Upper lobe of right lung (tissue), 1 donor: ENCODE measurements at regions not wholly inside any gene's neighbourhood (a gene's known extent, or its start where the extent isn't known, plus 50 kb on each side); places are given as distances from the start of the nearest gene placed in this dataset.

Source experiments
- ATAC-seq: fragments of 200-7000 bp; cut with Tn5 transposase; one replicate; pipeline ENCODE4 v1.9.1; 2020; ENCODE audit warnings: mild to moderate bottlenecking, moderate library complexity
- DNase-seq: peaks from one replicate; pipeline ENCODE4 v3.0.0-alpha.2; 2020
- H3K27ac ChIP-seq: fragments of 200-600 bp; one replicate; pipeline ENCODE4 v1.8.0; 2022
- H3K27me3 ChIP-seq: fragments of 200-600 bp; one replicate; pipeline ENCODE4 v1.8.0; 2022; ENCODE audit warnings: mild to moderate bottlenecking
- H3K36me3 ChIP-seq: fragments of 200-600 bp; one replicate; pipeline ENCODE4 v1.8.0; 2022
- H3K4me1 ChIP-seq: fragments of 200-600 bp; one replicate; pipeline ENCODE4 v1.8.0; 2022
- H3K4me3 ChIP-seq: fragments of 200-600 bp; one replicate; pipeline ENCODE4 v1.8.0; 2022; ENCODE audit warnings: mild to moderate bottlenecking
- H3K9me3 ChIP-seq: fragments of 200-600 bp; one replicate; pipeline ENCODE4 v1.8.0; 2022
- CTCF ChIP-seq: fragments of 200-600 bp; IDR thresholded peaks from one replicate; pipeline ENCODE4 v1.8.0; 2022; ENCODE audit warnings: antibody characterized with exemption
- intact Hi-C: fragments of 100-400 bp; cut with DNase I; formaldehyde crosslinking; loops from one replicate; pipeline ENCODE4 v1.11.0; 2022
- donor health status: DM: no; HTN: yes; CAD: no; lungs with severe emphysema.

- no peaks in the 10 kb centered on the region for H3K4me1 ChIP-seq
- H3K4me3 ChIP-seq, result no peak overlapping the region
- H3K9me3 ChIP-seq, result no peaks in the 10 kb centered on the region
- H3K27me3 ChIP-seq, result peaks cover 5% of the 10 kb centered on the region
- no peak for TF ChIP-seq CTCF
- ATAC-seq (peak; percentile 62), DNase-seq (no peak)
- intact Hi-C loops, result no loop called here
- H3K36me3 ChIP-seq, result no peaks in the 10 kb centered on the region
- H3K27ac ChIP-seq, result no peak overlapping the region
Measured at GRCh38 chr20:40782043-40782368, 93.0 kb upstream of the MAFB start.

GRCh38 chr20:40785346-40785745 is 96.3 kb upstream of the MAFB start:
- peaks cover 5% of the 10 kb centered on the region for H3K27me3 ChIP-seq
- no peak for ATAC-seq
- no peaks in the 10 kb centered on the region for H3K9me3 ChIP-seq
- H3K4me1 ChIP-seq, result no peaks in the 10 kb centered on the region
- no peak overlapping the region for H3K4me3 ChIP-seq
- H3K27ac ChIP-seq, result no peak overlapping the region
- no peaks in the 10 kb centered on the region for H3K36me3 ChIP-seq
- intact Hi-C loops, result no loop called here
- DNase-seq, result no peak
- TF ChIP-seq CTCF, result no peak

- H3K4me1 ChIP-seq, result no peaks in the 10 kb centered on the region
- DNase-seq (no peak), ATAC-seq (no peak)
- no peaks in the 10 kb centered on the region for H3K36me3 ChIP-seq
- peaks cover 5% of the 10 kb centered on the region for H3K27me3 ChIP-seq
- intact Hi-C loops, result no loop called here
- no peak for TF ChIP-seq CTCF
- no peak overlapping the region for H3K27ac ChIP-seq
- H3K4me3 ChIP-seq, result no peak overlapping the region
- no peaks in the 10 kb centered on the region for H3K9me3 ChIP-seq
Measured at GRCh38 chr20:40786336-40786735, 97.3 kb upstream of the MAFB start.

DNA sequence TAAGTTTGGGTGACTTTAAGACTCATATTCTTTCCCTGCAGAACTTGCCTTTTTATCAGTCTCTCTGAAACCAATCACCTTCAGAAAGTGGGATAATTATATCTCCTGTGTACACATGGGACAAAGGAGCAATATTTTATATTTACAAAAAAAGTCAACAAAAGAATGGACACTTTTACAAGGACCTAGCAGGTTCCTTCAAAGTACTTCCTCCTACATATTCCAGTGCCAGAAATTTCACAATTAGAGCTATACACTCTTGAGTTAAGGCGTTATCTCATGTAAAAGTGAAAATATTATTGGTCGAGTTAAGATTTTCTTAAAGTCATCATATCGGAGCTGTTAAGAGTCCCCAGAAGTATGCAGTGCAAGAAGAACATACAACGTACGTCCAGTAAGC is 98.9 kb upstream of the MAFB start:
- DNase-seq (no peak), ATAC-seq (no peak)
- intact Hi-C loops, result no loop called here
- Histone ChIP-seq H3K36me3 (no peaks in the 10 kb centered on the region), H3K4me1 (no peaks in the 10 kb centered on the region), H3K27ac (no peak overlapping the region), H3K27me3 (peaks cover 5% of the 10 kb centered on the region), H3K9me3 (no peaks in the 10 kb centered on the region), H3K4me3 (no peak overlapping the region)
- TF ChIP-seq CTCF, result no peak

- no peak for DNase-seq
- intact Hi-C loops, result no loop called here
- ATAC-seq, result no peak
Measured at GRCh38 chr20:40797425-40797824, 108.4 kb upstream of the MAFB start.

More at GRCh38 chr20:40797425-40797824, 108.4 kb upstream of the MAFB start:
- Histone ChIP-seq H3K4me3 (no peak overlapping the region), H3K36me3 (no peaks in the 10 kb centered on the region), H3K27me3 (no peaks in the 10 kb centered on the region), H3K9me3 (no peaks in the 10 kb centered on the region), H3K27ac (no peak overlapping the region), H3K4me1 (no peaks in the 10 kb centered on the region)
- TF ChIP-seq CTCF, result no peak
